GM13977 (cell line): ENCODE measurements at regions not wholly inside any gene's neighbourhood (a gene's known extent, or its start where the extent isn't known, plus 50 kb on each side); places are given as distances from the start of the nearest gene placed in this dataset.
"Not testable (repeated sequence)": the region's sequence is repeated elsewhere in the genome, so short reads cannot be mapped to it uniquely, and the experiment has no call there.

Experiments used
- DNase-seq: peaks from one replicate; pipeline ENCODE4 v3.0.0; 2012; ENCODE audit warnings: low spot score
- in situ Hi-C: fragments of 300-500 bp; cut with MboI; formaldehyde crosslinking; loops from one replicate; pipeline ENCODE4 v1.12.0; 2022; ENCODE audit warnings: low sequenced_read_pairs, low pct_unique_long_range_greater_than_20kb, mixed read lengths, inconsistent platforms; ENCODE audit not compliant: unreplicated experiment
- TF ChIP-seq, protein P1 (sequence below): IDR thresholded peaks from 2 replicates; pipeline ENCODE4 v1.5.1; 2012; ENCODE audit warnings: mild to moderate bottlenecking, control low read depth; ENCODE audit not compliant: insufficient read depth; ENCODE audit errors: extremely low read depth, missing control alignments

DNA sequence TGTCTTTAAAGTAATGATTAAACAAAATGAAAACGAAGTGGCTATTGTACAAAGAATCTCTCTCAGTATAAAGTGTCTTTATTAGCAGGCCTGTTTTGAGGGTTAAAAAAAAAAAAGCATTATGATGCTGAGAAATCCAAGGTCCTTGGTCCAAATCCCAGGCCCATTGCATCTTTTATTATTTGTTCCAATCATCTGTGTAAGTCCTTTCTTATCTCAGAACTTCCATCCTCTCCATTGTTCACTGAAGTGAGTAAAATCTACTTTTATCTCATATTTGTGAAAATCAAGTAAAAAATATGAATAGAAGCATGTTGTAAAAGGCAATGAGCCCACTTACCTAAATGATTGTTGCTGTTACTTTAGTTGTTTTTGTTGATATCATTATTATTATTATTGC is 499.1 kb upstream of the JAG1 start:
- TF ChIP-seq, protein P1, sequence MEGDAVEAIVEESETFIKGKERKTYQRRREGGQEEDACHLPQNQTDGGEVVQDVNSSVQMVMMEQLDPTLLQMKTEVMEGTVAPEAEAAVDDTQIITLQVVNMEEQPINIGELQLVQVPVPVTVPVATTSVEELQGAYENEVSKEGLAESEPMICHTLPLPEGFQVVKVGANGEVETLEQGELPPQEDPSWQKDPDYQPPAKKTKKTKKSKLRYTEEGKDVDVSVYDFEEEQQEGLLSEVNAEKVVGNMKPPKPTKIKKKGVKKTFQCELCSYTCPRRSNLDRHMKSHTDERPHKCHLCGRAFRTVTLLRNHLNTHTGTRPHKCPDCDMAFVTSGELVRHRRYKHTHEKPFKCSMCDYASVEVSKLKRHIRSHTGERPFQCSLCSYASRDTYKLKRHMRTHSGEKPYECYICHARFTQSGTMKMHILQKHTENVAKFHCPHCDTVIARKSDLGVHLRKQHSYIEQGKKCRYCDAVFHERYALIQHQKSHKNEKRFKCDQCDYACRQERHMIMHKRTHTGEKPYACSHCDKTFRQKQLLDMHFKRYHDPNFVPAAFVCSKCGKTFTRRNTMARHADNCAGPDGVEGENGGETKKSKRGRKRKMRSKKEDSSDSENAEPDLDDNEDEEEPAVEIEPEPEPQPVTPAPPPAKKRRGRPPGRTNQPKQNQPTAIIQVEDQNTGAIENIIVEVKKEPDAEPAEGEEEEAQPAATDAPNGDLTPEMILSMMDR = no peak
- no peak for DNase-seq
- in situ Hi-C loops = no loop called here

DNA sequence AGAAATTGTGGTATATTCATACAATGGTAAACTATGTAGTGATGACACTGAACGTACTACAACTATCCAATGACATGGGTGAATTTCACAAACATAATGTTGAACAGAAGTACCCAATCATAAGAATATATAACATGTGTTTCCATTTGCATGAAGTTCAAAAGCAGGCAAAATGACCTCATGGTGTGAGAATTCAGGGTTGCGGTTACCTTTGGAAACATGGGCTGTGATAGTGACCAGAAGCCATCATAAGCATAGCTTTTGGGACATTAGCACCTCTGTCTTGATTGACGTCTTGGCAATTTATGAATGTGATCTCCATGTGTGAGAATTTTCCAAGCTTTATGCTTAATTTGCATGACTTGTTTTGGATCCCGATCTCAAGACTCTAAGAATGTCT is 500.1 kb upstream of the JAG1 start:
- in situ Hi-C loops = no loop called here
- no peak for DNase-seq
- TF ChIP-seq, protein P1 = no peak

DNA sequence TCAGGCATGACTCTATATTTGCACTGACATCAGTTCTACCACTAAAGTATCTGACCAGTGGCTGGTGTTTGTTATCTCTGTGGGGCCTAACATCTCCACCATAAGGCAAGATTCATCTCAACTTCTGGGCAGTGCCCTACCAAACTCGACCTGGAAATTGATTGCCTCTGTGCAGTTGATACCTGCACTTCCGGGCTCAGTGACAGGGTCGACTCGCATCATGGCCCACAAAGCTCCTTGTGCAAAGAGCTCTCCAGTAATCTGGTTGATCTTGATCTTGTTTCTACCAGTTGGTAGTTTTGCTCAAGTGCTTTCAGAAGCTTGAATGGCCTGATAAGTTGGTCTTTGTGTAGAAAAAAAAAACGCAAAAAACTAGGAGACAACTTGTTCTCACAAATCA is 501.1 kb upstream of the JAG1 start:
- in situ Hi-C loops = no loop called here
- TF ChIP-seq, protein P1 = no peak
- no peak for DNase-seq

DNA sequence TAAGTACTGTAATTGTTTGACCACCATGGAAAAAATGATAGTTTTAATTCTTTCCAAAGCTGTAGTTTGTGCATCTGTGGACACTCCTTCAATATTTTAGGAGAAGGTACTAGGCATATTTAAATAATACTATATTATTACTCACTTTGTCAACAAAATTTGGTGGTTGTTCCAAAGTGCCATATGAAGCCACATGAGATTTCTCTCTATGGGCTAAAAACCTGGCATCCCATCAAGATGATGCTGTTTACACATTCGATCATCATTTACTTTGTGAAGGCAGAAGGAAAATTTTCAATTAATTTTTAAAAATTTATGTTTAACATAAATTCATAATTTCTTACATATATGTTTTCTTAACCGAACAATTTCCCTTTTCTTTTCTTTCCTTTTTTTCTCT is 502.6 kb upstream of the JAG1 start:
- no peak for DNase-seq
- in situ Hi-C loops = no loop called here
- TF ChIP-seq, protein P1 = no peak

DNA sequence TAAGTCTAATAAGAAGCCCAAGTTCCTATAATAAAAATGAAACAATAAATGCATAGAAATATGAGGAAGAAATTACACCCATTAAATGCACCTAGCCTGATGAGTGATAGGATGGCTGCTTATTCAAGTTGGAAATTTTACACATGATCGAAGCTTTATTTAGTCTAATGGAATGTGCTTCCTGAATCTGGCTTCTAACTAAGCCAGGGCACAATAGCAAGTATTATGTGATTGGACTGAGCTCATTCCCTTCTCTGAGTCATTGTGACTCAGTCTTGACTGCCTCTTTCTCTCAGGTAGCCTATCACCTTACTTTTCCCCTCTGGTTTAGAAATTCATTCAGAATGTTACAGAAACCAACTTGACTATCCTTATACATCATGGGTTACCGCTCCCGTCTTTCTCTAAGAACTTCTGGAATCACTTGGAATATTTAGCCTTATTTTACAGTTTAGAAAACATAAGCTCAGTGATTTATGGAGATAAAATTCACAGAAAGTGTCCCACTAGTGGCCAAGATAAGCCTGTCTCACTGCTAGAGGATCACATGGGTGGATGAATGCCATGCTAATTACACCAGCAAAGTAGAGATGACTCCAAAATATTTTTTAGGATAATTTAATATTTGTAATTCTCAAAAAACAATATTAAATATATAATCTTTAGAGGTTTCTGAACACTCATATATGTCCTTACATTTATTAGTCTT is 505.3 kb upstream of the JAG1 start:
- in situ Hi-C loops = no loop called here
- DNase-seq = no peak
- TF ChIP-seq, protein P1 = no peak

DNA sequence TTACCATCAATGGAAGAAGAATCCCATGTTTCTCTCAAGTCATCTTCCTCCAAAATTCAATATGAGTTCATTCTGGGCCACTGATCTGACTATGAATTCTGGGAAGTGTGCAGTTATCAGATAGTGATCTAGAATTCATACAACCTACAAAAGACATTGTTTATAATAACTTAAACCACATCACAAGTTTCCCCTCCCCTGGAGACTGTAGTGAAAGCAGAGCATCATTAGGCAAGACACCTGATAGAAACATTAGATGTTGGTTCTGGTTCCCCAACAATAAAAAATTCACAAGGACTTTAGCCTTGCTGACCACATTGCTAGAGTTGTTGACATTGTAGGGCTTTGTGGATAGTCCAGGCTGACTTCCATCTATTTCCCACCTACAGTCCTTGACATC is 506.4 kb upstream of the JAG1 start:
- no peak for DNase-seq
- TF ChIP-seq, protein P1 = no peak
- in situ Hi-C loops = no loop called here

DNA sequence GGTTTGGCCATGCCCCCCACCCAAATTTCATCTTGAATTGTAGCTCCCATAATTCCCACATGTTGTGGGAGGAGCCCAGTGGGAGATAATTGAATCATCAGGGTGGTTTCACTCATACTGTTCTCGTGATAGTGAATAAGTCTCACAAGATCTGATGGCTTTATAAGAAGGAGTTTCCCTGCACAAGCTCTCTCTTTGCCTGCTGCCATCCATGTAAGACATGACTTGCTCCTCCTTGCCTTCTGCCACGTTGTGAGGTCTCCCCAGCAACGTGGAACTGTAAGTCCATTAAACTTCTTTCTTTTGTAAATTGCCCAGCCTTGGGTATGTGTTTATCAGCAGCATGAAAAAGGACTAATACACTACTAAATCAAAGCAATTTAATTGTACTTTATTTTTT is 507.3 kb upstream of the JAG1 start:
- DNase-seq, in situ Hi-C loops: not testable (repeated sequence)
